HG03439 (cell line): ENCODE measurements at regions not wholly inside any gene's neighbourhood (a gene's known extent, or its start where the extent isn't known, plus 50 kb on each side); places are given as distances from the start of the nearest gene placed in this dataset.
"Not testable (repeated sequence)": the region's sequence is repeated elsewhere in the genome, so short reads cannot be mapped to it uniquely, and the experiment has no call there.

Experiments used
- ATAC-seq: cut with Tn5 transposase; IDR thresholded peaks from one replicate; pipeline ENCODE4 v1.9.1; 2021; ENCODE audit warnings: mild to moderate bottlenecking, moderate library complexity; ENCODE audit not compliant: unreplicated experiment

GRCh38 chr6:144519426-144519825 is 234.3 kb downstream of the UTRN start:
- no peak for ATAC-seq

GRCh38 chr6:144528743-144529425 is 243.7 kb downstream of the UTRN start:
- no peak for ATAC-seq

GRCh38 chr6:144530118-144530517 is 245.0 kb downstream of the UTRN start:
- no peak for ATAC-seq

GRCh38 chr6:144532238-144532637 is 247.1 kb downstream of the UTRN start:
- not testable (repeated sequence) for ATAC-seq

GRCh38 chr6:144534180-144534579 is 249.0 kb downstream of the UTRN start:
- ATAC-seq = no peak

GRCh38 chr6:144535630-144536029 is 250.5 kb downstream of the UTRN start:
- no peak for ATAC-seq

- ATAC-seq = no peak
Measured at GRCh38 chr6:144536079-144536478, 250.9 kb downstream of the UTRN start.

- ATAC-seq = no peak
Measured at GRCh38 chr6:144543006-144543871, 258.1 kb downstream of the UTRN start.

GRCh38 chr6:144544266-144544830 is 259.2 kb downstream of the UTRN start:
- ATAC-seq = no peak

GRCh38 chr6:144546807-144547206 is 261.7 kb downstream of the UTRN start:
- ATAC-seq = no peak

GRCh38 chr6:144547409-144547808 is 262.3 kb downstream of the UTRN start:
- no peak for ATAC-seq

GRCh38 chr6:144548536-144548935 is 263.4 kb downstream of the UTRN start:
- ATAC-seq = no peak

- no peak for ATAC-seq
Measured at GRCh38 chr6:144549837-144550747, 265.0 kb downstream of the UTRN start.

GRCh38 chr6:144551339-144551738 is 266.2 kb downstream of the UTRN start:
- no peak for ATAC-seq

- no peak for ATAC-seq
Measured at GRCh38 chr6:144555066-144555465, 269.9 kb downstream of the UTRN start.

GRCh38 chr6:144559865-144560593 is 274.9 kb downstream of the UTRN start:
- no peak for ATAC-seq

- ATAC-seq = no peak
Measured at GRCh38 chr6:144561455-144562043, 276.4 kb downstream of the UTRN start.

- no peak for ATAC-seq
Measured at GRCh38 chr6:144564202-144564601, 279.1 kb downstream of the UTRN start.

GRCh38 chr6:144566868-144567615 is 281.9 kb downstream of the UTRN start:
- ATAC-seq = no peak
